SK-N-SH treated with all-trans-retinoic acid at 6 μM for 48 hours (cell line): ENCODE measurements at regions not wholly inside any gene's neighbourhood (a gene's known extent, or its start where the extent isn't known, plus 50 kb on each side); places are given as distances from the start of the nearest gene placed in this dataset.

Experiments used
- ATAC-seq: fragments of 200-7000 bp; cut with Tn5 transposase; 3 replicates; pipeline ENCODE4 v1.9.1; 2020; ENCODE audit warnings: mild to moderate bottlenecking, moderate library complexity
- ARNTL ChIP-seq: fragments of 450-650 bp; formaldehyde crosslinking; IDR thresholded peaks from 2 replicates; pipeline ENCODE4 v1.5.0; 2020; ENCODE audit warnings: low read depth, mild to moderate bottlenecking, moderate library complexity, borderline replicate concordance
- CREB5 ChIP-seq: fragments of 250-450 bp; sonication (Bioruptor Pico); IDR thresholded peaks from 2 replicates; pipeline ENCODE4 v1.5.1; 2020; ENCODE audit warnings: low read depth, mild to moderate bottlenecking, moderate library complexity
- CSDC2 ChIP-seq: fragments of 250-450 bp; sonication (Bioruptor Pico); IDR thresholded peaks from 2 replicates; pipeline ENCODE4 v1.5.0; 2020; ENCODE audit warnings: mild to moderate bottlenecking, moderate library complexity
- CSRNP3 ChIP-seq: fragments of 250-450 bp; sonication (Bioruptor Pico); IDR thresholded peaks from 2 replicates; pipeline ENCODE4 v1.5.1; 2021; ENCODE audit warnings: mild to moderate bottlenecking, moderate library complexity
- ESRRG ChIP-seq: fragments of 250-450 bp; sonication (Bioruptor Pico); IDR thresholded peaks from 2 replicates; pipeline ENCODE4 v1.6.1; 2021; ENCODE audit warnings: mild to moderate bottlenecking
- GLIS3 ChIP-seq: fragments of 250-450 bp; sonication (Bioruptor Pico); IDR thresholded peaks from 2 replicates; pipeline ENCODE4 v1.5.0; 2020; ENCODE audit warnings: mild to moderate bottlenecking, moderate library complexity
- OSR1 ChIP-seq: fragments of 250-450 bp; sonication (Bioruptor Pico); IDR thresholded peaks from 2 replicates; pipeline ENCODE4 v1.8.0; 2022; ENCODE audit warnings: moderate library complexity, mild to moderate bottlenecking, inconsistent platforms
- PATZ1 ChIP-seq: fragments of 250-450 bp; sonication (Bioruptor Pico); IDR thresholded peaks from 2 replicates; pipeline ENCODE4 v1.8.0; 2020; ENCODE audit warnings: mild to moderate bottlenecking, moderate library complexity, borderline replicate concordance
- POU6F1 ChIP-seq: fragments of 250-450 bp; sonication (Bioruptor Pico); IDR thresholded peaks from 2 replicates; pipeline ENCODE4 v1.8.0; 2021; ENCODE audit warnings: low read depth, mild to moderate bottlenecking, moderate library complexity, borderline replicate concordance
- PPARA ChIP-seq: fragments of 250-450 bp; sonication (Bioruptor Pico); IDR thresholded peaks from 2 replicates; pipeline ENCODE4 v1.5.0; 2020; ENCODE audit warnings: mild to moderate bottlenecking, borderline replicate concordance
- RARB ChIP-seq: fragments of 250-450 bp; sonication (Bioruptor Pico); IDR thresholded peaks from 2 replicates; pipeline ENCODE4 v1.8.0; 2021; ENCODE audit warnings: mild to moderate bottlenecking, moderate library complexity
- SNAI2 ChIP-seq: fragments of 250-450 bp; sonication (Bioruptor Pico); IDR thresholded peaks from 2 replicates; pipeline ENCODE4 v1.5.0; 2020; ENCODE audit warnings: mild to moderate bottlenecking, moderate library complexity
- TCF4 ChIP-seq: fragments of 250-450 bp; sonication (Bioruptor Pico); IDR thresholded peaks from 2 replicates; pipeline ENCODE4 v1.8.0; 2021; ENCODE audit warnings: mild to moderate bottlenecking, moderate library complexity, borderline replicate concordance
- TOX ChIP-seq: fragments of 250-450 bp; sonication (Bioruptor Pico); IDR thresholded peaks from 2 replicates; pipeline ENCODE4 v1.8.0; 2021; ENCODE audit warnings: mild to moderate bottlenecking, moderate library complexity, borderline replicate concordance
- TSHZ2 ChIP-seq: fragments of 250-450 bp; sonication (Bioruptor Pico); IDR thresholded peaks from 2 replicates; pipeline ENCODE4 v1.5.0; 2020; ENCODE audit warnings: mild to moderate bottlenecking, moderate library complexity
- ZC3H10 ChIP-seq: fragments of 250-450 bp; sonication (Bioruptor Pico); IDR thresholded peaks from 2 replicates; pipeline ENCODE4 v1.5.1; 2021; ENCODE audit warnings: mild to moderate bottlenecking, moderate library complexity
- ZFP3 ChIP-seq: fragments of 250-450 bp; sonication (Bioruptor Pico); IDR thresholded peaks from 2 replicates; pipeline ENCODE4 v1.5.0; 2020; ENCODE audit warnings: mild to moderate bottlenecking, moderate library complexity
- ZFP30 ChIP-seq: fragments of 450-650 bp; formaldehyde crosslinking; IDR thresholded peaks from 2 replicates; pipeline ENCODE4 v1.5.0; 2022; ENCODE audit warnings: mild to moderate bottlenecking, moderate library complexity
- ZNF565 ChIP-seq: fragments of 450-650 bp; formaldehyde crosslinking; conservative IDR thresholded peaks from 2 replicates; pipeline ENCODE4 v1.5.0; 2020; ENCODE audit warnings: low read depth, mild to moderate bottlenecking, moderate library complexity
- ZNF70 ChIP-seq: fragments of 450-650 bp; formaldehyde crosslinking; IDR thresholded peaks from 2 replicates; pipeline ENCODE4 v1.5.0; 2020; ENCODE audit warnings: mild to moderate bottlenecking, moderate library complexity
- ZNF8 ChIP-seq: fragments of 450-650 bp; formaldehyde crosslinking; IDR thresholded peaks from 2 replicates; pipeline ENCODE4 v1.5.0; 2020; ENCODE audit warnings: mild to moderate bottlenecking, moderate library complexity

GRCh38 chr3:31462050-31462569 is 70.6 kb upstream of the STT3B start (continued):
- TF ChIP-seq TSHZ2 (CRISPR knock-in tag) (no peak), ZNF565 (CRISPR knock-in tag) (no peak), CSDC2 (CRISPR knock-in tag) (no peak)
- TF ChIP-seq, all 23 proteins: peak for 0

- ATAC-seq = no peak
- no peak for TF ChIP-seq PPARA (CRISPR knock-in tag)
- no peak for TF ChIP-seq ZNF8 (CRISPR knock-in tag)
- no peak for TF ChIP-seq OSR1 (CRISPR knock-in tag)
Observed at GRCh38 chr3:31465999-31466398, 66.7 kb upstream of the STT3B start.

- ATAC-seq = no peak
- TF ChIP-seq CREB5 (CRISPR knock-in tag) = no peak
- TF ChIP-seq ZC3H10 = no peak
- no peak for TF ChIP-seq POU6F1
- no peak for TF ChIP-seq ESRRG (CRISPR knock-in tag)
- TF ChIP-seq ZNF565 (CRISPR knock-in tag) = no peak
- no peak for TF ChIP-seq TOX (CRISPR knock-in tag)
- no peak for TF ChIP-seq CSDC2 (CRISPR knock-in tag)
- no peak for TF ChIP-seq GLIS3 (CRISPR knock-in tag)
- no peak for TF ChIP-seq ARNTL (CRISPR knock-in tag)
- no peak for TF ChIP-seq ZNF70
- no peak for TF ChIP-seq PPARA (CRISPR knock-in tag)
- no peak for TF ChIP-seq ZFP3 (CRISPR knock-in tag)
- no peak for TF ChIP-seq CSRNP3
- no peak for TF ChIP-seq TCF4 (CRISPR knock-in tag)
- TF ChIP-seq ZNF8 (CRISPR knock-in tag) = no peak
- TF ChIP-seq ZFP30 (CRISPR knock-in tag) = no peak
- no peak for TF ChIP-seq RARB (CRISPR knock-in tag)
Observed at GRCh38 chr3:31466866-31467265, 65.9 kb upstream of the STT3B start.

- no peak for TF ChIP-seq OSR1 (CRISPR knock-in tag)
- TF ChIP-seq CSDC2 (CRISPR knock-in tag) = no peak
- TF ChIP-seq ZNF70 = no peak
- TF ChIP-seq PATZ1 (CRISPR knock-in tag) = no peak
- no peak for TF ChIP-seq ZNF8 (CRISPR knock-in tag)
- TF ChIP-seq GLIS3 (CRISPR knock-in tag) = no peak
- no peak for TF ChIP-seq SNAI2 (CRISPR knock-in tag)
- no peak for TF ChIP-seq ESRRG (CRISPR knock-in tag)
- no peak for TF ChIP-seq ZFP3 (CRISPR knock-in tag)
- TF ChIP-seq CREB5 (CRISPR knock-in tag) = no peak
- no peak for ATAC-seq
Observed at GRCh38 chr3:31468433-31468832, 64.3 kb upstream of the STT3B start.
